ENCODE measurements at regions not wholly inside any gene's neighbourhood (a gene's known extent, or its start where the extent isn't known, plus 50 kb on each side); places are given as distances from the start of the nearest gene placed in this dataset.

GRCh38 chr1:98388441-98388840 is 273.1 kb upstream of the SNX7 start:
- DNase-seq (ENCODE audit: insufficient read length, low spot score) (no peak), FAIRE-seq (no peak)
- no peak for TF ChIP-seq CTCF (IDR thresholded peaks at IDR 0.05; ENCODE audit: insufficient read depth, missing control alignments)

GRCh38 chr1:98387701-98388100 is 273.8 kb upstream of the SNX7 start:
- FAIRE-seq (no peak), DNase-seq (ENCODE audit: insufficient read length, low spot score) (no peak)
- no peak for TF ChIP-seq CTCF (IDR thresholded peaks at IDR 0.05; ENCODE audit: insufficient read depth, missing control alignments)

- DNase-seq (ENCODE audit: insufficient read length, low spot score): no peak
- no peak for TF ChIP-seq CTCF (IDR thresholded peaks at IDR 0.05; ENCODE audit: insufficient read depth, missing control alignments)
- FAIRE-seq: no peak
Measured at GRCh38 chr1:98386675-98387440, 274.7 kb upstream of the SNX7 start.

- DNase-seq (ENCODE audit: insufficient read length, low spot score) (no peak), FAIRE-seq (no peak)
- no peak for TF ChIP-seq CTCF (IDR thresholded peaks at IDR 0.05; ENCODE audit: insufficient read depth, missing control alignments)
Measured at GRCh38 chr1:98385652-98386051, 275.9 kb upstream of the SNX7 start.

GRCh38 chr1:98384461-98385141 is 276.9 kb upstream of the SNX7 start:
- no peak for TF ChIP-seq CTCF (IDR thresholded peaks at IDR 0.05; ENCODE audit: insufficient read depth, missing control alignments)
- no peak for FAIRE-seq
- no peak for DNase-seq (ENCODE audit: insufficient read length, low spot score)

GRCh38 chr1:98382986-98383740 is 278.4 kb upstream of the SNX7 start:
- no peak for TF ChIP-seq CTCF (IDR thresholded peaks at IDR 0.05; ENCODE audit: insufficient read depth, missing control alignments)
- FAIRE-seq (no peak), DNase-seq (ENCODE audit: insufficient read length, low spot score) (no peak)
